ENCODE measurements at regions not wholly inside any gene's neighbourhood (a gene's known extent, or its start where the extent isn't known, plus 50 kb on each side); places are given as distances from the start of the nearest gene placed in this dataset.

GRCh38 chr4:106746451-106746850 is 289.7 kb downstream of the DKK2 start:
- intact Hi-C loops (cut with micrococcal nuclease), result no loop called here
- DNase-seq, result no peak
- no peak for TF ChIP-seq CTCF (IDR thresholded peaks at IDR 0.05; ENCODE audit: borderline replicate concordance)
- Histone ChIP-seq H3K4me3 (no peak overlapping the region), H3K27ac (replicated peaks) (no peak overlapping the region), H3K9me3 (replicated peaks) (peaks cover 6% of the 10 kb centered on the region), H3K36me3 (no peaks in the 10 kb centered on the region), H3K27me3 (ENCODE audit: low read depth) (no peaks in the 10 kb centered on the region), H3K4me1 (no peaks in the 10 kb centered on the region)

DNA sequence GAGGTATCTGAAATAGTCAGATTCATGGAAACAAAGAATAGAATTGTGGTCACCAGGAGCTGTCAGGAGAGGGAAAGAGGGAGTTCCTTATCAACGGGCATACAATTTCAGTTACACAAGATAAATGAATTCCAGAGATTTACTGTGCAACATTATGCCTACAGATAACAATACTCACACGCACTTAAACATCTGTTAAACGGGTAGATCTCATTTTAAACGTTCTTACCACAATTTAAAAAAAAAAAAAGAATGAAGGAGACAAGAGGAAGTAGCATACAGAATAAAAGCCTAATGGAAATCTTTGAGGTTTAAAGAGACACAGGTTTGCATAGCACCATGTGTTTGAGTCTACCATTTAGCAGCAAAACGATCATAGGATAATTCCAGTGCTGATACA is 298.0 kb downstream of the DKK2 start:
- Histone ChIP-seq H3K4me3 (no peak overlapping the region), H3K27me3 (ENCODE audit: low read depth) (no peaks in the 10 kb centered on the region), H3K4me1 (no peaks in the 10 kb centered on the region), H3K36me3 (no peaks in the 10 kb centered on the region), H3K9me3 (replicated peaks) (no peaks in the 10 kb centered on the region), H3K27ac (replicated peaks) (no peak overlapping the region)
- no peak for TF ChIP-seq CTCF (IDR thresholded peaks at IDR 0.05; ENCODE audit: borderline replicate concordance)
- no peak for DNase-seq
- intact Hi-C loops (cut with micrococcal nuclease), result no loop called here

DNA sequence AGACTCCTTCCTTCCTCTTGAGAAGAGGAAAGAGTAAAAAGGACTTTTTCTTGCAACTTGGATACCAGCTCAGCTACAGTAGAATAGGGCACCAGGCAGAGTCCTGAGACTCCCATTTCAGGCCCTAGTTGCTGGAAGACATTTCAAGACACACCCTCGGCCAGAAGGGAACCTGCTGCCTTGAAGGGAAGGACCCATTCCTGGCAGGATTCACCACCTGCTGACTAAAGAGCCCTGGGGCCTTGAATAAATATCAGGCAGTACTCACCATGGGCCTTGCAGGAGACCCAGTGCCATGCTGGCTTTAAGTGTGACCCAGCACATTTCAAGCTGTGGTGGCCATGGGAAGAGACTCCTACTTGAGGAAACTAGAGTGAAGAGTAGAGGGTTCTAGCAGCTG is 317.6 kb downstream of the DKK2 start:
- Histone ChIP-seq H3K27ac (replicated peaks) (no peak overlapping the region), H3K4me3 (no peak overlapping the region), H3K4me1 (no peaks in the 10 kb centered on the region), H3K27me3 (ENCODE audit: low read depth) (no peaks in the 10 kb centered on the region), H3K9me3 (replicated peaks) (peaks cover 17% of the 10 kb centered on the region), H3K36me3 (no peaks in the 10 kb centered on the region)
- no peak for DNase-seq
- no peak for TF ChIP-seq CTCF (IDR thresholded peaks at IDR 0.05; ENCODE audit: borderline replicate concordance)
- intact Hi-C loops (cut with micrococcal nuclease), result no loop called here

DNA sequence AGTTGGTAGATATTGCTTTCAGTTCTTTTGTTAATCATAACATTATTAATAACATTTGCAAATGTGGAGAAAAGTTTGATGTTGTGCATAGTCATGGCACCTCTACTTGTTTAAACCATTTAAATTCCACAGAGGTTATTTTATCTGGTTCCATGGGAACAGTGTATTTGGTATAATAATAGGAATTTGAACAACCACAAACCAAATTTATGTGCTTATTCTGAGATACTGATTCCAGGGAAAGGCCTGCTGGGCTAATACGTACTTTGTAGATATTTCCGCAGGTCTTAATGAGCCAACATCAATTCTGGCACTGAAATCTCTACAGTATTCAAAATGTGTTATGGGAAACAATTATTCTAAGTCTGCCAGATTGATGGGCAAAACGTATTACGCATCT is 319.0 kb downstream of the DKK2 start:
- DNase-seq, result no peak
- no peaks in the 10 kb centered on the region for H3K4me1 ChIP-seq
- H3K9me3 ChIP-seq (replicated peaks), result peaks cover 10% of the 10 kb centered on the region
- H3K27me3 ChIP-seq (ENCODE audit: low read depth), result no peaks in the 10 kb centered on the region
- no peak for TF ChIP-seq CTCF (IDR thresholded peaks at IDR 0.05; ENCODE audit: borderline replicate concordance)
- no peak overlapping the region for H3K4me3 ChIP-seq
- intact Hi-C loops (cut with micrococcal nuclease), result no loop called here
- no peak overlapping the region for H3K27ac ChIP-seq (replicated peaks)
- no peaks in the 10 kb centered on the region for H3K36me3 ChIP-seq

DNA sequence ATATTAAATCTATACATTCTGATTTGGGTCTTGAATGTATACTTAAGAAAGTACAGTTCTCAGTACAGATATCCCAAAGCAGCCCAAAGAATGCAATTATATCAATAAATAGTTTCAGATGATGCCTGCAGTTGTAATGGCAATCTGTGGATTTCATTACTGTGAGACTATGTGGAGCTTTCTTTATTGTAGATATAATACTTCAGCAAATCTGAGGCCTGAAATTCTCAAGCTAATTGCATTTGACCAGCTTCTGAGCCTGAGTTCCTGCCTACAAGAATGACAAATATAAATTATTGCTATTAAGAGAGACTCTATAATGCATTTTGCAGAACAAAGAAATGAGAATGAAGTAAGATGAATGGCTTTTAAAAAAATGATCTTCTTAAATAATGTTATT is 320.3 kb downstream of the DKK2 start:
- no peaks in the 10 kb centered on the region for H3K36me3 ChIP-seq
- no peak overlapping the region for H3K27ac ChIP-seq (replicated peaks)
- no peak for TF ChIP-seq CTCF (IDR thresholded peaks at IDR 0.05; ENCODE audit: borderline replicate concordance)
- H3K27me3 ChIP-seq (ENCODE audit: low read depth), result no peaks in the 10 kb centered on the region
- H3K9me3 ChIP-seq (replicated peaks), result peaks cover 13% of the 10 kb centered on the region
- intact Hi-C loops (cut with micrococcal nuclease), result no loop called here
- H3K4me1 ChIP-seq, result no peaks in the 10 kb centered on the region
- no peak overlapping the region for H3K4me3 ChIP-seq
- DNase-seq, result no peak

DNA sequence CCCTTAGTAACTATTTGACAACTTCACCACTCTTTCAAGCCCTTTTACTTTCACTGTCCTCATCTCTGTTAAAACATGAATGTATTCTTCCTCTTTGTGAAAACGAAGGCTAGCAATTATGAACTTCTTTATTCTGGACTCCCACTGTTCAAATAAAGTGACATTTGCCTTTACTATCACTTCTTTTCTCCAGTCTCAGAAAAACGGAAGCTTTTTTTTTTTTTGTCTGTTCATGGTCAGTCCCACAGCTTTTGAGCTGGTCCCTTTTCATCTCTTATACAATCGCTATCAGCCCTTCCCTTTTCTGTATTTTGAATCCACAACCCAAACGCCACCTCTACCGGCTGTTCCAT is 327.7 kb downstream of the DKK2 start:
- Histone ChIP-seq H3K4me3 (no peak overlapping the region), H3K27ac (replicated peaks) (no peak overlapping the region)
- TF ChIP-seq CTCF (IDR thresholded peaks at IDR 0.05; ENCODE audit: borderline replicate concordance), result no peak

More for the DNA sequence above, 327.7 kb downstream of the DKK2 start:
- Histone ChIP-seq H3K27me3 (ENCODE audit: low read depth) (no peaks in the 10 kb centered on the region), H3K4me1 (no peaks in the 10 kb centered on the region), H3K36me3 (no peaks in the 10 kb centered on the region), H3K9me3 (replicated peaks) (peaks cover 10% of the 10 kb centered on the region)
- no peak for DNase-seq
- intact Hi-C loops (cut with micrococcal nuclease), result no loop called here
